Activated CD8-positive, alpha-beta T cell treated with anti-CD3 and anti-CD28 coated beads for 36 hours (primary cell): ENCODE measurements at regions not wholly inside any gene's neighbourhood (a gene's known extent, or its start where the extent isn't known, plus 50 kb on each side); places are given as distances from the start of the nearest gene placed in this dataset.

Source experiments
- ATAC-seq: fragments of 200-7000 bp; cut with Tn5 transposase; one replicate; pipeline ENCODE4 v1.10.0; 2021; ENCODE audit warnings: mild to moderate bottlenecking, moderate library complexity
- CTCF ChIA-PET: fragments of 350-600 bp; sonication (Branson Sonifier 250); formaldehyde crosslinking; loops from one replicate; lab custom pipeline; 2021; ENCODE audit warnings: antibody characterized with exemption; lab: Charles Lee
- POLR2A ChIA-PET: fragments of 350-600 bp; sonication (Branson Sonifier 250); formaldehyde crosslinking; loops from one replicate; lab custom pipeline; 2021; ENCODE audit warnings: antibody characterized with exemption; lab: Charles Lee
- DNase-seq: peaks from one replicate; pipeline ENCODE4 v3.0.0-alpha.2; 2020
- H3K27ac Mint-ChIP-seq: one replicate; pipeline ENCODE4 v1.8.0; 2021; ENCODE audit warnings: mild to moderate bottlenecking, mixed read lengths
- H3K27me3 Mint-ChIP-seq: one replicate; pipeline ENCODE4 v1.8.0; 2021; ENCODE audit warnings: mixed read lengths
- H3K36me3 Mint-ChIP-seq: one replicate; pipeline ENCODE4 v1.8.0; 2021; ENCODE audit warnings: low read depth, mixed read lengths
- H3K4me1 Mint-ChIP-seq: one replicate; pipeline ENCODE4 v1.8.0; 2021; ENCODE audit warnings: low read depth, mixed read lengths
- H3K4me3 Mint-ChIP-seq: one replicate; pipeline ENCODE4 v1.8.0; 2021; ENCODE audit warnings: mild to moderate bottlenecking, moderate library complexity, mixed read lengths
- H3K9me3 Mint-ChIP-seq: one replicate; pipeline ENCODE4 v1.8.0; 2021; ENCODE audit warnings: mixed read lengths
- intact Hi-C: fragments of 100-400 bp; cut with micrococcal nuclease; formaldehyde crosslinking; loops from one replicate; pipeline ENCODE4 v1.10.0; 2022
- TF ChIP-seq, protein P1 (sequence below): fragments of 200-600 bp; IDR thresholded peaks from one replicate; pipeline ENCODE4 v1.8.0; 2022; ENCODE audit warnings: antibody characterized with exemption, mild to moderate bottlenecking

DNA sequence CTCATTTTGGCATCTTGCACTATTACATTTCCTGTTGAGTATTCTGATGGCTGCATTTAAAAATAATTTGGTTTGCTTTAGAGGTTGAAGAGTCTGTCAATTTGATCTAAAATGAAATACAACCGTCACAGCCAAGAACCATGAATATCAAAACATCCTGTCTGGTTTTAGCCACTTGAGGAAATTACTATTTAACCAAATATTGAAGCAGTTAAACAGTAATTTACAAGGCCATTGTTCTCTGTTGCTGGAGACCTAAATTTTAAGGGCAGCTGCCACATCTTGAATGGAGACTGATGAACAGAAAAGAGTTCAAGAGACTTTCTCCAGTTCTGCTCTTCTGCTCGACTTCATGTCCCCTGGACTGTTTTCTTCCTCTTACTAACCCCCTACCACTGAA, 549.4 kb downstream of the LRRC70 start:
- Mint-ChIP-seq H3K4me1 (no peaks in the 10 kb centered on the region), H3K9me3 (no peaks in the 10 kb centered on the region), H3K36me3 (no peaks in the 10 kb centered on the region), H3K4me3 (no peak overlapping the region), H3K27me3 (no peaks in the 10 kb centered on the region), H3K27ac (no peak overlapping the region)
- CTCF ChIA-PET, result no interaction called here
- TF ChIP-seq, protein P1, sequence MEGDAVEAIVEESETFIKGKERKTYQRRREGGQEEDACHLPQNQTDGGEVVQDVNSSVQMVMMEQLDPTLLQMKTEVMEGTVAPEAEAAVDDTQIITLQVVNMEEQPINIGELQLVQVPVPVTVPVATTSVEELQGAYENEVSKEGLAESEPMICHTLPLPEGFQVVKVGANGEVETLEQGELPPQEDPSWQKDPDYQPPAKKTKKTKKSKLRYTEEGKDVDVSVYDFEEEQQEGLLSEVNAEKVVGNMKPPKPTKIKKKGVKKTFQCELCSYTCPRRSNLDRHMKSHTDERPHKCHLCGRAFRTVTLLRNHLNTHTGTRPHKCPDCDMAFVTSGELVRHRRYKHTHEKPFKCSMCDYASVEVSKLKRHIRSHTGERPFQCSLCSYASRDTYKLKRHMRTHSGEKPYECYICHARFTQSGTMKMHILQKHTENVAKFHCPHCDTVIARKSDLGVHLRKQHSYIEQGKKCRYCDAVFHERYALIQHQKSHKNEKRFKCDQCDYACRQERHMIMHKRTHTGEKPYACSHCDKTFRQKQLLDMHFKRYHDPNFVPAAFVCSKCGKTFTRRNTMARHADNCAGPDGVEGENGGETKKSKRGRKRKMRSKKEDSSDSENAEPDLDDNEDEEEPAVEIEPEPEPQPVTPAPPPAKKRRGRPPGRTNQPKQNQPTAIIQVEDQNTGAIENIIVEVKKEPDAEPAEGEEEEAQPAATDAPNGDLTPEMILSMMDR, result no peak
- intact Hi-C loops, result no loop called here
- POLR2A ChIA-PET, result no interaction called here
- ATAC-seq, result no peak
- no peak for DNase-seq

DNA sequence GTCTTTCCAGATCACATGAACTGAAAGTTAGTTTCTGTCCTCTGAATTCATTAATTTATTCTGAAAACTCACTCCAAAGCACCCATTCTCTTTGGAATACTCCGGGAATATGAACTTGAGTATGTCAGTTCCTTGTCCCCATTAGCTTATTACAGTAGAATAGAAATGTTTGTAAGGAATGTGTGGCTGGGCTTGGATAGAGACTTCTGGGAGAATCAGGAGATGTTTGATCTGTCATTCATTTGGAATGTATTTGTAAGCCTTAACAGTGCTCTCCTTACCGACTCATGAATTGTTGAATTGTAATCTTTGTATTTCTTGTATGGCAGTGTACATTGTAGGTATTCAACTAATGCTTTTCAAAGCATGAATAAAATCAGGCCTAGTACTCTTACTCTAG, 548.4 kb downstream of the LRRC70 start:
- intact Hi-C loops, result no loop called here
- H3K27ac Mint-ChIP-seq, result no peak overlapping the region
- no peaks in the 10 kb centered on the region for H3K9me3 Mint-ChIP-seq
- no peak for ATAC-seq
- TF ChIP-seq, protein P1, result no peak
- POLR2A ChIA-PET, result no interaction called here
- H3K4me3 Mint-ChIP-seq, result no peak overlapping the region
- H3K36me3 Mint-ChIP-seq, result no peaks in the 10 kb centered on the region
- no peaks in the 10 kb centered on the region for H3K27me3 Mint-ChIP-seq
- H3K4me1 Mint-ChIP-seq, result no peaks in the 10 kb centered on the region
- CTCF ChIA-PET, result interaction anchor here (0.9 kb wide), 1 partner anchor 268 kb away, joined by 3 read pairs; no protein-coding TSS in a partner anchor
- no peak for DNase-seq

DNA sequence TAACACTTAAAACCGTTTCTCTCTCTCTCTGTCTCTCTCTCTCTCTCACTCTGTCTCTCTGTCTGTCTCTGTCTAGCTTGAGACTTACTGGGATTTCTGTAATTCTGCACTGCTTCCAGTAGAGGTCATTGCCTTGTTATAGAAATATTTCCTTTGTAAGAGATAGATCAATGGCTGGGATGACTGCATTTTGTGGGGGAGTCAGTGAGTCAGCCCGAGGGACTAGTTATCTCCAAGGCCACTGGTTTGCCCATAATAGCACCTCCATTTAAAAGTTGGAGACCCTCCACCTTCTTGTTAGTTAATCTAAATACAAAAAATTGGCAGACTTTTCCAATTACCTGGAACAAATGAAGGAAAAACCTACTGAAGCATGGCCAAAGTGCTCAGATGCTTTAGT, 547.2 kb downstream of the LRRC70 start:
- H3K27me3 Mint-ChIP-seq, result no peaks in the 10 kb centered on the region
- no peaks in the 10 kb centered on the region for H3K36me3 Mint-ChIP-seq
- ChIA-PET POLR2A (no interaction called here), CTCF (interaction anchor here (1.2 to 1.3 kb wide), 2 partner anchors 24 to 52 kb away, joined by 4 read pairs; no protein-coding TSS in a partner anchor)
- no peaks in the 10 kb centered on the region for H3K4me1 Mint-ChIP-seq
- intact Hi-C loops, result no loop called here
- ATAC-seq (peak; percentile 69), DNase-seq (peak; percentile 43)
- TF ChIP-seq, protein P1, result no peak
- H3K27ac Mint-ChIP-seq, result no peak overlapping the region
- no peak overlapping the region for H3K4me3 Mint-ChIP-seq
- no peaks in the 10 kb centered on the region for H3K9me3 Mint-ChIP-seq

DNA sequence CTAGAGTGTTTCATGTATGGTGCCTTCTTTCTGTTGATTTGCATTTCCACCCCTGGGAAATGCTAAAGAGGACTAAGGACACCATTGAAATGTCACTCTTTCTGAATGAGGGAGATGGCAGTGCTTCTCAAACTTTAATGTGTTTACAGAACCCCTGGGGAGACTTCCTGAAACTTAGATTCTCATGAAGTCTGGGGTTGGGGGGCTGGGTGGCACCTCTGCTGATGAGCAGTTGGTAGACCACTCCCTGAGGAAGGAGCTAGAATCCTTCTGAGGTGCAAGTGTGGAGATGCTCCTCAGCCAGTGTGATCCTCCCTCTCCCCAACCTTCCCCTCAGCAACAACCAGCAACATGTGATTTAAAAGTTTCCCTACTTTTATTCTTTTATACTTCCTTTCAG, 546.8 kb downstream of the LRRC70 start:
- DNase-seq (no peak), ATAC-seq (no peak)
- Mint-ChIP-seq H3K9me3 (no peaks in the 10 kb centered on the region), H3K36me3 (no peaks in the 10 kb centered on the region), H3K4me3 (no peak overlapping the region), H3K27ac (no peak overlapping the region), H3K4me1 (no peaks in the 10 kb centered on the region), H3K27me3 (no peaks in the 10 kb centered on the region)
- intact Hi-C loops, result no loop called here
- POLR2A ChIA-PET, result no interaction called here
- TF ChIP-seq, protein P1, result no peak
- CTCF ChIA-PET, result interaction anchor here (0.6 to 1.3 kb wide), 3 partner anchors 25 to 52 kb away, joined by 4 read pairs; no protein-coding TSS in a partner anchor

DNA sequence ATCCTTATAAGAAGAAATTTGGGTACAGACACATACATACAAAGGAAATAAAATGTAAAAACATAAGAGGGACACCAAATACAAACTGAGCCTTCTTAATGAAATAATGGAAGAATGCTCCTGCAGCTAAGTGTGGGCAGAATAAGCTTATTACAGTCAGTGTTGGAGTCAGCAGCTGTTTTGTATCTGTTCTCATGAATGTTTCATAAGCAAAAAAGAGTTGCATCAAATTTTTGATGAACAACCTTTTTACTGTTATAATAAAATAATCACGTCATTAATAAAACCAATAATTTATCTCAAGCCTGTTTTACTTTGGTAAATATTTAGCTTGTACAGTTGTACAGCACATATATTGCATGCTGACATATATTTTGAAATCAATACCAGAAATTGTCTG, 545.6 kb downstream of the LRRC70 start:
- POLR2A ChIA-PET, result no interaction called here
- H3K36me3 Mint-ChIP-seq, result no peaks in the 10 kb centered on the region
- DNase-seq (no peak), ATAC-seq (no peak)
- H3K4me1 Mint-ChIP-seq, result no peaks in the 10 kb centered on the region
- H3K9me3 Mint-ChIP-seq, result no peaks in the 10 kb centered on the region
- intact Hi-C loops, result no loop called here
- H3K27me3 Mint-ChIP-seq, result no peaks in the 10 kb centered on the region
- no peak overlapping the region for H3K4me3 Mint-ChIP-seq
- TF ChIP-seq, protein P1, result no peak
- CTCF ChIA-PET, result interaction anchor here (0.6 to 1.3 kb wide), 2 partner anchors 42 to 53 kb away, joined by 3 to 4 read pairs; no protein-coding TSS in a partner anchor
- no peak overlapping the region for H3K27ac Mint-ChIP-seq
